Progenitor cell of endocrine pancreas (in vitro differentiated cells): ENCODE measurements at regions not wholly inside any gene's neighbourhood (a gene's known extent, or its start where the extent isn't known, plus 50 kb on each side); places are given as distances from the start of the nearest gene placed in this dataset.
"Not testable (repeated sequence)": the region's sequence is repeated elsewhere in the genome, so short reads cannot be mapped to it uniquely, and the experiment has no call there.

Experiments
- DNase-seq: peaks from one replicate; pipeline ENCODE4 v3.0.0; 2021; ENCODE audit warnings: low spot score; ENCODE audit not compliant: unreplicated experiment
- H3K27ac Mint-ChIP-seq: 2 replicates; pipeline ENCODE4 v1.8.0; 2021; ENCODE audit warnings: mild to moderate bottlenecking, moderate library complexity, mixed read lengths
- H3K27me3 Mint-ChIP-seq: 2 replicates; pipeline ENCODE4 v1.8.0; 2021; ENCODE audit warnings: mixed read lengths
- H3K36me3 Mint-ChIP-seq: 2 replicates; pipeline ENCODE4 v1.8.0; 2022; ENCODE audit warnings: mixed read lengths; ENCODE audit not compliant: insufficient read depth
- H3K4me1 Mint-ChIP-seq: 2 replicates; pipeline ENCODE4 v1.8.0; 2021; ENCODE audit warnings: low read depth, mixed read lengths
- H3K4me3 Mint-ChIP-seq: 2 replicates; pipeline ENCODE4 v1.8.0; 2021; ENCODE audit warnings: low read depth, mild to moderate bottlenecking, moderate library complexity, mixed read lengths
- H3K9me3 Mint-ChIP-seq: 2 replicates; pipeline ENCODE4 v1.8.0; 2021; ENCODE audit warnings: low read depth, mixed read lengths
- TF ChIP-seq, protein P1 (sequence below): fragments of 200-600 bp; sonication (generic); IDR thresholded peaks from one replicate; pipeline ENCODE4 v1.5.0; 2021; ENCODE audit warnings: antibody characterized with exemption, mild to moderate bottlenecking; ENCODE audit not compliant: unreplicated experiment

GRCh38 chr20:60102665-60103210 is 144.5 kb downstream of the CDH26 start:
- Mint-ChIP-seq H3K36me3 (no peaks in the 10 kb centered on the region), H3K9me3 (peaks cover 8% of the 10 kb centered on the region), H3K27me3 (peaks cover 16% of the 10 kb centered on the region), H3K4me3 (no peak overlapping the region), H3K27ac (no peak overlapping the region), H3K4me1 (no peaks in the 10 kb centered on the region)
- DNase-seq, result no peak
- TF ChIP-seq, protein P1, sequence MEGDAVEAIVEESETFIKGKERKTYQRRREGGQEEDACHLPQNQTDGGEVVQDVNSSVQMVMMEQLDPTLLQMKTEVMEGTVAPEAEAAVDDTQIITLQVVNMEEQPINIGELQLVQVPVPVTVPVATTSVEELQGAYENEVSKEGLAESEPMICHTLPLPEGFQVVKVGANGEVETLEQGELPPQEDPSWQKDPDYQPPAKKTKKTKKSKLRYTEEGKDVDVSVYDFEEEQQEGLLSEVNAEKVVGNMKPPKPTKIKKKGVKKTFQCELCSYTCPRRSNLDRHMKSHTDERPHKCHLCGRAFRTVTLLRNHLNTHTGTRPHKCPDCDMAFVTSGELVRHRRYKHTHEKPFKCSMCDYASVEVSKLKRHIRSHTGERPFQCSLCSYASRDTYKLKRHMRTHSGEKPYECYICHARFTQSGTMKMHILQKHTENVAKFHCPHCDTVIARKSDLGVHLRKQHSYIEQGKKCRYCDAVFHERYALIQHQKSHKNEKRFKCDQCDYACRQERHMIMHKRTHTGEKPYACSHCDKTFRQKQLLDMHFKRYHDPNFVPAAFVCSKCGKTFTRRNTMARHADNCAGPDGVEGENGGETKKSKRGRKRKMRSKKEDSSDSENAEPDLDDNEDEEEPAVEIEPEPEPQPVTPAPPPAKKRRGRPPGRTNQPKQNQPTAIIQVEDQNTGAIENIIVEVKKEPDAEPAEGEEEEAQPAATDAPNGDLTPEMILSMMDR, result no peak

DNA sequence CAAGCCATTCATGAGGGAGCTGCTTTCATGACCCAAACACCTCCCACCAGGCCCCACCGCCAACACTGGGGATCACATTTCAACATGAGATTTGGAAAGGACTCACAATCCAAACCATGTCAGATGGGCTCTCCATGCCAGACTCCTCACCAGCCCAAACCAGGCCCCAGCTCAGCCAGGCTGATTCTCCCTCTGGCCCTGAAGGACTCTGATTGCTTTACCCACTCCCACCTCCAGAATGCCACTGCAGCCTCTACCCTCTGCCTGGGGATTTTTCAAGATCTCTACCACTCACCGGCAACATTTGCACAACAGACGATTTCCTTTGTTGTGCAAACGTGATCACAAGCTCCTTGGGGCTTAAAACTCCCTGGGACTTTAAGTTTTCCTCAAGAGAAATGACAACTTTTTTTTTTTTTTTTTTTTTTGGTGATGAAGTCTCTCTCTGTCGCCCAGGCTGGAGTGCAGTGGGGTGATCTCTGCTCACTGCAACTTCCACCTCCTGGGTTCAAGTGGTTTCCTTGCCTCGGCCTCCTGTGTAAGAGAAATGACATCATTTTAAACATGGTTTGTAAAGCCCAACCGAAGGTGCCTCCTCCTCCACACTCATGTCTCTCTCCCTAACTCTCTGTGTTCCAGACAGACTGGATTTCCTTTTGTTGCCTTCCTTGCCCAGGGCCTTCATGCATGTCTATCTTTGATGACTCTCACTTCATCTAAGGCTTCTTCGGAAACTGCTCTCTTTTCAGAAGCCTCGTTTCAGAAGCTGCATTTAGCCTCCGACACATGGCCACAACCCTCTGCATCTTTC is 147.0 kb downstream of the CDH26 start:
- Mint-ChIP-seq H3K9me3 (no peaks in the 10 kb centered on the region), H3K4me1 (no peaks in the 10 kb centered on the region), H3K36me3 (no peaks in the 10 kb centered on the region), H3K27ac (no peak overlapping the region), H3K27me3 (peaks cover 18% of the 10 kb centered on the region), H3K4me3 (no peak overlapping the region)
- TF ChIP-seq, protein P1, result no peak
- DNase-seq, result no peak

DNA sequence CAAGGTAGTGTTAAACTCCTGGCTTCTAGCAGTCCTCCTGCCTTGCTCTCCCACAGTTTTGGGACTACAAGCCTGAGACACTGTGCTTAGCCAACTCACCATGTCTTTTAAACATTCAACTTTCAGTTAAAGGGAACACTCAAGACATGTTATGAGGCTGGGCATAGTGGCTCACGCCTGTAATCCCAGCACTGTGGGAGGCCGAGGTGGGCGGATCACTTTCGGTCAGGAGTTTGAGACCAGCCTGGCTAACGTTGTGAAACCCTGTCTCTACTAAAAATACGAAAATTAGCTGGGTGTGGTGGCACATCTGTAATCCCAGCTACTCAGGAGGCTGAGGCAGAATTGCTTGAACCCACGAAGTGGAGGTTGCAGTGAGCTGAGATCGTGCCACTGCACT is 148.0 kb downstream of the CDH26 start:
- H3K9me3 Mint-ChIP-seq, H3K4me1 Mint-ChIP-seq: not testable (repeated sequence)
- peaks cover 16% of the 10 kb centered on the region for H3K27me3 Mint-ChIP-seq

GRCh38 chr20:60107621-60108390 is 149.6 kb downstream of the CDH26 start:
- no peaks in the 10 kb centered on the region for H3K4me1 Mint-ChIP-seq
- H3K36me3 Mint-ChIP-seq, result no peaks in the 10 kb centered on the region
- peaks cover 12% of the 10 kb centered on the region for H3K27me3 Mint-ChIP-seq
- no peaks in the 10 kb centered on the region for H3K9me3 Mint-ChIP-seq
- H3K4me3 Mint-ChIP-seq, result no peak overlapping the region
- DNase-seq, result no peak
- H3K27ac Mint-ChIP-seq, result no peak overlapping the region
- TF ChIP-seq, protein P1, result no peak

More for the DNA sequence above, 148.0 kb downstream of the CDH26 start:
- DNase-seq, H3K4me3 Mint-ChIP-seq, H3K36me3 Mint-ChIP-seq, H3K27ac Mint-ChIP-seq: not testable (repeated sequence)

- Mint-ChIP-seq H3K27me3 (peaks cover 12% of the 10 kb centered on the region), H3K9me3 (no peaks in the 10 kb centered on the region), H3K27ac (no peak overlapping the region), H3K4me3 (no peak overlapping the region), H3K36me3 (no peaks in the 10 kb centered on the region), H3K4me1 (no peaks in the 10 kb centered on the region)
- TF ChIP-seq, protein P1, result no peak
- no peak for DNase-seq
Observed at GRCh38 chr20:60108397-60108796, 150.2 kb downstream of the CDH26 start.
